Aorta (tissue), 5 donors: ENCODE measurements at regions not wholly inside any gene's neighbourhood (a gene's known extent, or its start where the extent isn't known, plus 50 kb on each side); places are given as distances from the start of the nearest gene placed in this dataset.

Source experiments
- ATAC-seq: fragments of 200-7000 bp; cut with Tn5 transposase; one replicate; pipeline ENCODE4 v1.9.1; 2022; ENCODE audit warnings: moderate library complexity; ENCODE audit not compliant: low FRiP score
- DNase-seq, 2 donors: peaks; one replicate each; pipeline ENCODE4 v3.0.0-alpha.2; 2020
- H3K27ac ChIP-seq, 2 donors: one replicate each; pipeline ENCODE4 v1.5.1; 2013; ENCODE audit warnings: low read length in 2 of 2, mild to moderate bottlenecking in 2 of 2, moderate library complexity in 2 of 2, control low read depth in 1 of 2, inconsistent platforms in 1 of 2, low read depth in 1 of 2
- H3K27me3 ChIP-seq, 2 donors: one replicate each; pipeline ENCODE4 v1.6.1; 2013; ENCODE audit warnings: control low read depth in 1 of 2, low read length in 1 of 2, mild to moderate bottlenecking in 1 of 2, moderate library complexity in 1 of 2; ENCODE audit not compliant: insufficient read depth in 2 of 2, control insufficient read depth in 1 of 2
- H3K36me3 ChIP-seq, 2 donors: one replicate each; pipeline ENCODE4 v1.6.1; 2013; ENCODE audit warnings: control low read depth in 1 of 2, low read length in 1 of 2, mild to moderate bottlenecking in 1 of 2; ENCODE audit not compliant: insufficient read depth in 2 of 2, control insufficient read depth in 1 of 2
- H3K4me1 ChIP-seq, 2 donors: one replicate each; pipeline ENCODE4 v1.6.1; 2013; ENCODE audit warnings: low read length in 2 of 2, control low read depth in 1 of 2, mild to moderate bottlenecking in 1 of 2, moderate library complexity in 1 of 2; ENCODE audit not compliant: insufficient read depth in 2 of 2, control insufficient read depth in 1 of 2
- H3K4me3 ChIP-seq, 2 donors: one replicate each; pipeline ENCODE4 v1.5.1; 2013; ENCODE audit warnings: low read length in 2 of 2, control low read depth in 1 of 2, mild to moderate bottlenecking in 1 of 2
- H3K9me3 ChIP-seq: one replicate; pipeline ENCODE4 v1.6.1; 2013; ENCODE audit warnings: mild to moderate bottlenecking, low read length; ENCODE audit not compliant: control insufficient read depth
- WGBS, 2 donors: extraction: QIAGEN DNeasy Blood & Tissue Kit; methylation state at CpG; one replicate each; pipeline ENCODE4 v1.1.7; 2013; 5-methylcytosine and 5-hydroxymethylcytosine counted together
- intact Hi-C, 2 donors: fragments of 100-400 bp; cut with DNase I; formaldehyde crosslinking; loops; one replicate each; pipeline versions ENCODE4 v1.14.2 to v1.15.0; 2022
- donor health status: healthy with polysubstance abuse.
- donor health status: Bipolar disorder and iron deficiency.
- donor health status: DM: no; HTN: no; CAD: no.
- donor health status: DM: no; HTN: no; CAD: no.
- donor health status: DM: yes; HTN: yes; CAD: no.

- Histone ChIP-seq H3K4me3 (no peak overlapping the region), H3K4me1 (no peaks in the 10 kb centered on the region), H3K9me3 (no peaks in the 10 kb centered on the region), H3K27me3 (no peaks in the 10 kb centered on the region), H3K27ac (no peak overlapping the region), H3K36me3 (no peaks in the 10 kb centered on the region)
- DNase-seq (no peak), ATAC-seq (no peak)
- WGBS, 2 donors: 73 to 79% methylated on average over 3 of the region's 3 CpGs
- intact Hi-C loops: no loop called here
Measured at GRCh38 chr18:39854291-39854690, 2100.7 kb upstream of the PIK3C3 start.

- ATAC-seq: no peak
Measured at GRCh38 chr18:39846265-39846664, 2108.8 kb upstream of the PIK3C3 start.

GRCh38 chr18:39845631-39846030 lies 2109.4 kb upstream of the PIK3C3 start:
- H3K4me3 ChIP-seq: no peak overlapping the region
- H3K4me1 ChIP-seq: no peaks in the 10 kb centered on the region
- intact Hi-C loops: no loop called here
- ATAC-seq (no peak), DNase-seq (no peak)
- H3K27me3 ChIP-seq: no peaks in the 10 kb centered on the region
- no peak overlapping the region for H3K27ac ChIP-seq
- no peaks in the 10 kb centered on the region for H3K36me3 ChIP-seq
- peaks cover 3% of the 10 kb centered on the region for H3K9me3 ChIP-seq
- WGBS, 2 donors: 71 to 75% methylated on average over 1 of the region's 1 CpG

More at GRCh38 chr18:39846265-39846664, 2108.8 kb upstream of the PIK3C3 start:
- 25 to 33% methylated on average over 5 of the region's 5 CpGs for WGBS, 2 donors
- Histone ChIP-seq H3K9me3 (peaks cover 3% of the 10 kb centered on the region), H3K4me1 (no peaks in the 10 kb centered on the region), H3K27ac (no peak overlapping the region), H3K27me3 (no peaks in the 10 kb centered on the region), H3K36me3 (no peaks in the 10 kb centered on the region), H3K4me3 (no peak overlapping the region)
- intact Hi-C loops: no loop called here
- no peak for DNase-seq

- no peaks in the 10 kb centered on the region for H3K27me3 ChIP-seq
- no peak overlapping the region for H3K4me3 ChIP-seq
- intact Hi-C loops: no loop called here
- DNase-seq: no peak
- no peak overlapping the region for H3K27ac ChIP-seq
- no peak for ATAC-seq
- WGBS, 2 donors: 67 to 80% methylated on average over 2 of the region's 2 CpGs
- peaks cover 3% of the 10 kb centered on the region for H3K9me3 ChIP-seq
- no peaks in the 10 kb centered on the region for H3K4me1 ChIP-seq
- H3K36me3 ChIP-seq: no peaks in the 10 kb centered on the region
Measured at GRCh38 chr18:39845106-39845505, 2109.9 kb upstream of the PIK3C3 start.

- Histone ChIP-seq H3K9me3 (no peaks in the 10 kb centered on the region), H3K36me3 (no peaks in the 10 kb centered on the region), H3K27ac (no peak overlapping the region), H3K4me1 (no peaks in the 10 kb centered on the region), H3K27me3 (no peaks in the 10 kb centered on the region), H3K4me3 (no peak overlapping the region)
- intact Hi-C loops: no loop called here
- WGBS, 2 donors: 82 to 85% methylated on average over 4 of the region's 4 CpGs
- no peak for ATAC-seq
- DNase-seq: no peak
Measured at GRCh38 chr18:39843546-39843945, 2111.5 kb upstream of the PIK3C3 start.

- no peak for DNase-seq
- no peaks in the 10 kb centered on the region for H3K36me3 ChIP-seq
- no peak for ATAC-seq
- H3K9me3 ChIP-seq: no peaks in the 10 kb centered on the region
- H3K4me3 ChIP-seq: no peak overlapping the region
- H3K27ac ChIP-seq: no peak overlapping the region
- H3K4me1 ChIP-seq: no peaks in the 10 kb centered on the region
- intact Hi-C loops: no loop called here
- 70 to 71% methylated on average over 9 of the region's 9 CpGs for WGBS, 2 donors
- H3K27me3 ChIP-seq: no peaks in the 10 kb centered on the region
Measured at GRCh38 chr18:39842366-39842914, 2112.6 kb upstream of the PIK3C3 start.

- Histone ChIP-seq H3K4me1 (no peaks in the 10 kb centered on the region), H3K36me3 (no peaks in the 10 kb centered on the region), H3K9me3 (no peaks in the 10 kb centered on the region), H3K27me3 (no peaks in the 10 kb centered on the region), H3K4me3 (no peak overlapping the region), H3K27ac (no peak overlapping the region)
- 3 to 4% methylated on average over 47 of the region's 47 CpGs for WGBS, 2 donors
- DNase-seq (peak in 1 of 2 donors; percentile 65), ATAC-seq (peak; percentile 31)
- intact Hi-C loops: no loop called here
Measured at GRCh38 chr18:39841482-39842365, 2113.3 kb upstream of the PIK3C3 start.

GRCh38 chr18:39840856-39841481 lies 2114.1 kb upstream of the PIK3C3 start:
- Histone ChIP-seq H3K4me1 (no peaks in the 10 kb centered on the region), H3K4me3 (no peak overlapping the region), H3K36me3 (no peaks in the 10 kb centered on the region), H3K9me3 (no peaks in the 10 kb centered on the region), H3K27me3 (no peaks in the 10 kb centered on the region), H3K27ac (no peak overlapping the region)
- intact Hi-C loops: no loop called here
- WGBS, 2 donors: 22 to 23% methylated on average over 7 of the region's 7 CpGs
- ATAC-seq: no peak
- DNase-seq: no peak
